ENCODE measurements at regions not wholly inside any gene's neighbourhood (a gene's known extent, or its start where the extent isn't known, plus 50 kb on each side); places are given as distances from the start of the nearest gene placed in this dataset.
A peak's percentile ranks its signal among the peaks of the same experiment; 100 is the strongest.

GRCh38 chr6:25219917-25220278 is 59.3 kb upstream of the CARMIL1 start:
- no peak overlapping the region for H3K4me3 ChIP-seq (replicated peaks in 1 of 3; ENCODE audit: insufficient read depth in 1 of 3, low read depth in 2 of 3, low read length in 3 of 3)
- H2AFZ ChIP-seq (ENCODE audit: low read length): no peak overlapping the region
- H3K4me1 ChIP-seq (ENCODE audit: insufficient read depth, low read length): no peaks in the 10 kb centered on the region
- CTCF ChIA-PET (ENCODE audit: low intra/inter-chr PET ratio, low total read pairs): no interaction called here
- POLR2A ChIA-PET: no interaction called here
- no peak for DNase-seq (ENCODE audit: low spot score)
- H3K79me2 ChIP-seq (ENCODE audit: insufficient read depth, low read length): no peaks in the 10 kb centered on the region
- H3K9ac ChIP-seq (ENCODE audit: insufficient read depth, low read depth, low read length): no peak overlapping the region
- H3K27me3 ChIP-seq (ENCODE audit: control insufficient read depth in 1 of 2, insufficient read depth in 2 of 2, low read length in 2 of 2): 0 out of 5 replicates have a peak, but pooled peaks cover 0 to 4% of the 10 kb centered on the region in 2 experiments
- 2% methylated on average over 2 of the region's 2 CpGs for WGBS (ENCODE audit: low lambda C conversion rate)
- intact Hi-C loops (cut with micrococcal nuclease; ENCODE audit: unreplicated experiment) (loop anchor here (10.0 kb wide), 1 partner anchor 725 kb away; no protein-coding TSS in a partner anchor), in situ Hi-C loops (cut with HindIII; ENCODE audit: extremely low pct_ligation_motif_present, low pct_unique_long_range_greater_than_20kb) (loop anchor here (5.0 kb wide), 1 partner anchor 382 kb away; no protein-coding TSS in a partner anchor)
- ATAC-seq: no peak
- FAIRE-seq: no peak
- TF ChIP-seq, protein P1, sequence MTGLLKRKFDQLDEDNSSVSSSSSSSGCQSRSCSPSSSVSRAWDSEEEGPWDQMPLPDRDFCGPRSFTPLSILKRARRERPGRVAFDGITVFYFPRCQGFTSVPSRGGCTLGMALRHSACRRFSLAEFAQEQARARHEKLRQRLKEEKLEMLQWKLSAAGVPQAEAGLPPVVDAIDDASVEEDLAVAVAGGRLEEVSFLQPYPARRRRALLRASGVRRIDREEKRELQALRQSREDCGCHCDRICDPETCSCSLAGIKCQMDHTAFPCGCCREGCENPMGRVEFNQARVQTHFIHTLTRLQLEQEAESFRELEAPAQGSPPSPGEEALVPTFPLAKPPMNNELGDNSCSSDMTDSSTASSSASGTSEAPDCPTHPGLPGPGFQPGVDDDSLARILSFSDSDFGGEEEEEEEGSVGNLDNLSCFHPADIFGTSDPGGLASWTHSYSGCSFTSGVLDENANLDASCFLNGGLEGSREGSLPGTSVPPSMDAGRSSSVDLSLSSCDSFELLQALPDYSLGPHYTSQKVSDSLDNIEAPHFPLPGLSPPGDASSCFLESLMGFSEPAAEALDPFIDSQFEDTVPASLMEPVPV (CRISPR knock-in tag; IDR thresholded peaks at IDR 0.05): no peak
- TF ChIP-seq KLF13 (CRISPR knock-in tag; IDR thresholded peaks at IDR 0.05) (no peak), CEBPB (IDR thresholded peaks at IDR 0.05; ENCODE audit: borderline replicate concordance, low read depth, low read length) (0 out of 2 replicates have a peak, but pooled peaks have one; percentile 7), ZMAT5 (CRISPR knock-in tag; IDR thresholded peaks at IDR 0.05; ENCODE audit: borderline replicate concordance, low read depth) (no peak)
- TF ChIP-seq, protein P2, sequence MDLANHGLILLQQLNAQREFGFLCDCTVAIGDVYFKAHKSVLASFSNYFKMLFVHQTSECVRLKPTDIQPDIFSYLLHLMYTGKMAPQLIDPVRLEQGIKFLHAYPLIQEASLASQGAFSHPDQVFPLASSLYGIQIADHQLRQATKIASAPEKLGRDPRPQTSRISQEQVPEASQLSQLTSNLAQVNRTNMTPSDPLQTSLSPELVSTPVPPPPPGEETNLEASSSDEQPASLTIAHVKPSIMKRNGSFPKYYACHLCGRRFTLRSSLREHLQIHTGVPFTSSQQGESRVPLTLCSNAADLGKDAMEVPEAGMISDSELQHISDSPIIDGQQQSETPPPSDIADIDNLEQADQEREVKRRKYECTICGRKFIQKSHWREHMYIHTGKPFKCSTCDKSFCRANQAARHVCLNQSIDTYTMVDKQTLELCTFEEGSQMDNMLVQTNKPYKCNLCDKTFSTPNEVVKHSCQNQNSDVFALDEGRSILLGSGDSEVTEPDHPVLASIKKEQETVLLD (CRISPR knock-in tag; IDR thresholded peaks at IDR 0.05; ENCODE audit: low read depth): no peak
- H3K9me3 ChIP-seq (ENCODE audit: low read length): no peaks in the 10 kb centered on the region
- no peak overlapping the region for H3K4me2 ChIP-seq (ENCODE audit: low read depth, low read length)
- no peaks in the 10 kb centered on the region for H3K36me3 ChIP-seq (replicated peaks in 1 of 2; ENCODE audit: control insufficient read depth in 1 of 2, insufficient read depth in 2 of 2, low read length in 2 of 2)
- H3K27ac ChIP-seq (ENCODE audit: extremely low read length, insufficient read depth, low read length): no peak overlapping the region
- H4K20me1 ChIP-seq (ENCODE audit: insufficient read depth, low read length): no peaks in the 10 kb centered on the region
- no TSS peak for BruUV-seq (replicated peaks)
